Sigmoid colon (tissue), 4 donors: ENCODE measurements at regions not wholly inside any gene's neighbourhood (a gene's known extent, or its start where the extent isn't known, plus 50 kb on each side); places are given as distances from the start of the nearest gene placed in this dataset.

Source experiments
- CTCF ChIP-seq, 4 experiments: fragments of 450-650 bp in 3 of 4; fragments of 200-600 bp in 1 of 4; IDR thresholded peaks; one replicate each; pipeline ENCODE4 v1.5.1; 2016 to 2019; ENCODE audit warnings: antibody characterized with exemption in 4 of 4, mild to moderate bottlenecking in 3 of 4, moderate library complexity in 2 of 4
- EP300 ChIP-seq, 4 donors: sonication (generic); formaldehyde crosslinking; IDR thresholded peaks; one replicate each; pipeline ENCODE4 v1.6.1; 2017; ENCODE audit warnings: antibody characterized with exemption in 4 of 4
- POLR2A ChIP-seq, 2 donors: fragments of 450-650 bp; IDR thresholded peaks; one replicate each; pipeline ENCODE4 v1.6.1; 2016; ENCODE audit warnings: antibody characterized with exemption in 2 of 2, mild to moderate bottlenecking in 2 of 2, moderate library complexity in 2 of 2
- POLR2AphosphoS5 ChIP-seq, 4 donors: sonication (generic); formaldehyde crosslinking; IDR thresholded peaks; one replicate each; pipeline ENCODE4 v1.6.1; 2017; ENCODE audit warnings: antibody characterized with exemption in 4 of 4

DNA sequence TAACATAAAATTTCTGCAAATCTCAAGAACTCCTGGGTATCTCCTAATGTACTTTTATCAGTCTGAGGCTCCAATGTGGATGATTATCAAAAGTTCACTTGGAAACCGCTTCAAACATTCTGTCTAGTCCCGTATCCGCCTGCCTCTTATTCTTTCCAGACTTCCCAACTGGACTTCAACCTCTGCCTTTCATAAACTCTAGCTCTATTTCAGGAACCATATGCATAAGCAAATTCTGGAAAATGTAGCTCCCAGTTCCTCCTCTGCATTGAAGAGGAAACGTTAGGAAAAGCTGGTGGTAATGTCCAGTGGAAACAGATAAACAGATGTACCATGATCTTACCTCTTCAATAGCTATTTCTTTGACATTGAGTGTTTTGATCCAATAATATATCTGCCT lies 285.0 kb downstream of the KCNJ2 start:
- TF ChIP-seq POLR2A (IDR thresholded peaks at IDR 0.05) (no peak), CTCF (IDR thresholded peaks at IDR 0.05) (no peak), EP300 (IDR thresholded peaks at IDR 0.05) (no peak), POLR2AphosphoS5 (IDR thresholded peaks at IDR 0.05) (no peak)
